ENCODE measurements at regions not wholly inside any gene's neighbourhood (a gene's known extent, or its start where the extent isn't known, plus 50 kb on each side); places are given as distances from the start of the nearest gene placed in this dataset.

GRCh38 chr6:80720824-80721223, 614.4 kb downstream of the BCKDHB start:
- Mint-ChIP-seq H3K4me3 (no peak overlapping the region), H3K36me3 (no peaks in the 10 kb centered on the region), H3K27ac (no peak overlapping the region), H3K27me3 (ENCODE audit: low read depth) (no peaks in the 10 kb centered on the region), H3K4me1 (no peaks in the 10 kb centered on the region), H3K9me3 (peaks cover 5% of the 10 kb centered on the region; the same call in 1 of the 2 replicates)
- ChIA-PET POLR2A (no interaction called here), CTCF (interaction anchor here (0.6 to 0.7 kb wide), 2 partner anchors 115 to 716 kb away, joined by 3 to 4 read pairs; partner anchors contain the start of gene TTK)
- DNase-seq (ENCODE audit: low spot score) (no peak), ATAC-seq (no peak)
- TF ChIP-seq CREM (CRISPR knock-in tag; IDR thresholded peaks at IDR 0.05) (no peak), RORB (CRISPR knock-in tag; IDR thresholded peaks at IDR 0.05) (no peak), TEAD4 (CRISPR knock-in tag; IDR thresholded peaks at IDR 0.05) (no peak), PREB (CRISPR knock-in tag; IDR thresholded peaks at IDR 0.05; ENCODE audit: borderline replicate concordance) (no peak), CDX4 (CRISPR knock-in tag; IDR thresholded peaks at IDR 0.05; ENCODE audit: borderline replicate concordance) (no peak), CBFB (CRISPR knock-in tag; IDR thresholded peaks at IDR 0.05; ENCODE audit: low read depth) (no peak), GTF2I (CRISPR knock-in tag; conservative IDR thresholded peaks at IDR 0.05) (no peak), ARID4B (CRISPR knock-in tag; IDR thresholded peaks at IDR 0.05; ENCODE audit: borderline replicate concordance) (no peak), ZNF423 (CRISPR knock-in tag; IDR thresholded peaks at IDR 0.05) (no peak), ZNF263 (CRISPR knock-in tag; IDR thresholded peaks at IDR 0.05; ENCODE audit: low read depth) (no peak)
- TF ChIP-seq, protein P1, sequence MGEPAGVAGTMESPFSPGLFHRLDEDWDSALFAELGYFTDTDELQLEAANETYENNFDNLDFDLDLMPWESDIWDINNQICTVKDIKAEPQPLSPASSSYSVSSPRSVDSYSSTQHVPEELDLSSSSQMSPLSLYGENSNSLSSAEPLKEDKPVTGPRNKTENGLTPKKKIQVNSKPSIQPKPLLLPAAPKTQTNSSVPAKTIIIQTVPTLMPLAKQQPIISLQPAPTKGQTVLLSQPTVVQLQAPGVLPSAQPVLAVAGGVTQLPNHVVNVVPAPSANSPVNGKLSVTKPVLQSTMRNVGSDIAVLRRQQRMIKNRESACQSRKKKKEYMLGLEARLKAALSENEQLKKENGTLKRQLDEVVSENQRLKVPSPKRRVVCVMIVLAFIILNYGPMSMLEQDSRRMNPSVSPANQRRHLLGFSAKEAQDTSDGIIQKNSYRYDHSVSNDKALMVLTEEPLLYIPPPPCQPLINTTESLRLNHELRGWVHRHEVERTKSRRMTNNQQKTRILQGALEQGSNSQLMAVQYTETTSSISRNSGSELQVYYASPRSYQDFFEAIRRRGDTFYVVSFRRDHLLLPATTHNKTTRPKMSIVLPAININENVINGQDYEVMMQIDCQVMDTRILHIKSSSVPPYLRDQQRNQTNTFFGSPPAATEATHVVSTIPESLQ (CRISPR knock-in tag; IDR thresholded peaks at IDR 0.05): no peak

DNA sequence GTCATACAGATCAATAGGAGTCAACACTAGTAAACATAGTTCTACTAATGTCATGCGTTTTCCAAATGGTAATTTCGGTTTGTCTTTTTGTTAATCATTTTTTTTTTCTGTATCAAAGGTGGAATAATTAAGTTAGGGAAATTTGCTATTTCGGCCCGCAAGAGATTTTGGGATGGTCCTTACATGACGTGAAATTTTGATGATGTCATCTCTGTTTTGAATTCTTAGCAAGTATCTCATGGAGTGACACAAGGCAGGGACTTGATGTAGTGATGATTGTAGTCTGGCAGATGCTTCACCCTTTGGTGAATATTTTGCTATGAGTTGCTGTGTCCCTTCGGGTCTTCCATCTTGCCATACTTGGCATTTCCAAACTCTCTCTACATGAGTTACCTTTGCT, 608.0 kb downstream of the BCKDHB start:
- Mint-ChIP-seq H3K9me3 (peaks cover 2% of the 10 kb centered on the region; the same call in 1 of the 2 replicates), H3K36me3 (no peaks in the 10 kb centered on the region), H3K4me1 (no peaks in the 10 kb centered on the region), H3K27me3 (ENCODE audit: low read depth) (no peaks in the 10 kb centered on the region), H3K27ac (no peak overlapping the region), H3K4me3 (no peak overlapping the region)
- POLR2A ChIA-PET: no interaction called here
- ATAC-seq (no peak), DNase-seq (ENCODE audit: low spot score) (no peak)
- TF ChIP-seq E2F4 (CRISPR knock-in tag; IDR thresholded peaks at IDR 0.05; ENCODE audit: borderline replicate concordance, low read depth) (no peak), SMAD4 (CRISPR knock-in tag; IDR thresholded peaks at IDR 0.05) (no peak), ZNF396 (CRISPR knock-in tag; IDR thresholded peaks at IDR 0.05; ENCODE audit: borderline replicate concordance) (no peak), ZNF671 (CRISPR knock-in tag; IDR thresholded peaks at IDR 0.05) (no peak), IRF2 (CRISPR knock-in tag; IDR thresholded peaks at IDR 0.05; ENCODE audit: borderline replicate concordance, low read depth) (no peak), MYBL2 (CRISPR knock-in tag; IDR thresholded peaks at IDR 0.05) (no peak), MXD4 (CRISPR knock-in tag; IDR thresholded peaks at IDR 0.05; ENCODE audit: borderline replicate concordance) (no peak), HMGXB4 (CRISPR knock-in tag; IDR thresholded peaks at IDR 0.05) (no peak)
- CTCF ChIA-PET: no interaction called here

Measured in WTC11 (cell line).